ENCODE measurements at regions not wholly inside any gene's neighbourhood (a gene's known extent, or its start where the extent isn't known, plus 50 kb on each side); places are given as distances from the start of the nearest gene placed in this dataset.

GRCh38 chr7:17093461-17093860, 205.0 kb upstream of the AHR start (continued):
- TF ChIP-seq, protein P1, sequence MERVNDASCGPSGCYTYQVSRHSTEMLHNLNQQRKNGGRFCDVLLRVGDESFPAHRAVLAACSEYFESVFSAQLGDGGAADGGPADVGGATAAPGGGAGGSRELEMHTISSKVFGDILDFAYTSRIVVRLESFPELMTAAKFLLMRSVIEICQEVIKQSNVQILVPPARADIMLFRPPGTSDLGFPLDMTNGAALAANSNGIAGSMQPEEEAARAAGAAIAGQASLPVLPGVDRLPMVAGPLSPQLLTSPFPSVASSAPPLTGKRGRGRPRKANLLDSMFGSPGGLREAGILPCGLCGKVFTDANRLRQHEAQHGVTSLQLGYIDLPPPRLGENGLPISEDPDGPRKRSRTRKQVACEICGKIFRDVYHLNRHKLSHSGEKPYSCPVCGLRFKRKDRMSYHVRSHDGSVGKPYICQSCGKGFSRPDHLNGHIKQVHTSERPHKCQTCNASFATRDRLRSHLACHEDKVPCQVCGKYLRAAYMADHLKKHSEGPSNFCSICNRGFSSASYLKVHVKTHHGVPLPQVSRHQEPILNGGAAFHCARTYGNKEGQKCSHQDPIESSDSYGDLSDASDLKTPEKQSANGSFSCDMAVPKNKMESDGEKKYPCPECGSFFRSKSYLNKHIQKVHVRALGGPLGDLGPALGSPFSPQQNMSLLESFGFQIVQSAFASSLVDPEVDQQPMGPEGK (CRISPR knock-in tag; IDR thresholded peaks at IDR 0.05; ENCODE audit: borderline replicate concordance) = no peak
- no peak for TF ChIP-seq ZC3H10 (CRISPR knock-in tag; IDR thresholded peaks at IDR 0.05)

GRCh38 chr7:17094963-17095574, 203.4 kb upstream of the AHR start:
- ATAC-seq = no peak

DNA sequence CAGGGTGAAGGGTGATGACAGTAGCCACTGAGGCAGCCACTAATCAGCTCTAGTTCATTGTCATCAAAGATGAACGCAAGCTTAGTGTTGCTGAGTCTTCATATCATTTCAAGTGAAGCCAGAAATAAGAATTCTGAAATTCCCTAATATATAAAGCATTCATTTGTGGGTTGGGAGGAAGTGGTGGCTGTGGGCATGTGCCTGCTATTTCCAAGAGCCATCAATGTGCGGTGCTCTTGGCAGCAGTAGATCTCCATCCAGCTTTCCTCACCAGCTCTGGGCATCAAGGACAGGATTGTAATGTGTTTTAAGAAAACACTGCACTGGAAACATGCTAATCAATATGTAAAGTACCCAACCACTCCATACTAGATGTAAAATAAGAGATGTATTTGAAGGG, 202.5 kb upstream of the AHR start:
- ATAC-seq = no peak
- TF ChIP-seq OSR1 (CRISPR knock-in tag; IDR thresholded peaks at IDR 0.05) (no peak), BACH2 (CRISPR knock-in tag; IDR thresholded peaks at IDR 0.05; ENCODE audit: borderline replicate concordance) (no peak), ARNTL (CRISPR knock-in tag; IDR thresholded peaks at IDR 0.05; ENCODE audit: borderline replicate concordance, low read depth) (no peak), ZFP30 (CRISPR knock-in tag; IDR thresholded peaks at IDR 0.05) (no peak), ZNF8 (CRISPR knock-in tag; IDR thresholded peaks at IDR 0.05) (no peak), TCF4 (CRISPR knock-in tag; IDR thresholded peaks at IDR 0.05; ENCODE audit: borderline replicate concordance) (no peak), GLIS3 (CRISPR knock-in tag; IDR thresholded peaks at IDR 0.05) (no peak), TOX (CRISPR knock-in tag; IDR thresholded peaks at IDR 0.05; ENCODE audit: borderline replicate concordance) (no peak), CSDC2 (CRISPR knock-in tag; IDR thresholded peaks at IDR 0.05) (no peak), RARB (CRISPR knock-in tag; IDR thresholded peaks at IDR 0.05) (no peak), ISL1 (CRISPR knock-in tag; IDR thresholded peaks at IDR 0.05) (no peak), PPARA (CRISPR knock-in tag; IDR thresholded peaks at IDR 0.05; ENCODE audit: borderline replicate concordance) (no peak), ZFP3 (CRISPR knock-in tag; IDR thresholded peaks at IDR 0.05) (no peak), SNAI2 (CRISPR knock-in tag; IDR thresholded peaks at IDR 0.05) (no peak), ZNF70 (CRISPR knock-in tag; IDR thresholded peaks at IDR 0.05) (no peak)
- TF ChIP-seq, protein P2, sequence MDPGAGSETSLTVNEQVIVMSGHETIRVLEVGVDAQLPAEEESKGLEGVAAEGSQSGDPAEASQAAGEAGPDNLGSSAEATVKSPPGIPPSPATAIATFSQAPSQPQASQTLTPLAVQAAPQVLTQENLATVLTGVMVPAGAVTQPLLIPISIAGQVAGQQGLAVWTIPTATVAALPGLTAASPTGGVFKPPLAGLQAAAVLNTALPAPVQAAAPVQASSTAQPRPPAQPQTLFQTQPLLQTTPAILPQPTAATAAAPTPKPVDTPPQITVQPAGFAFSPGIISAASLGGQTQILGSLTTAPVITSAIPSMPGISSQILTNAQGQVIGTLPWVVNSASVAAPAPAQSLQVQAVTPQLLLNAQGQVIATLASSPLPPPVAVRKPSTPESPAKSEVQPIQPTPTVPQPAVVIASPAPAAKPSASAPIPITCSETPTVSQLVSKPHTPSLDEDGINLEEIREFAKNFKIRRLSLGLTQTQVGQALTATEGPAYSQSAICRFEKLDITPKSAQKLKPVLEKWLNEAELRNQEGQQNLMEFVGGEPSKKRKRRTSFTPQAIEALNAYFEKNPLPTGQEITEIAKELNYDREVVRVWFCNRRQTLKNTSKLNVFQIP (CRISPR knock-in tag; IDR thresholded peaks at IDR 0.05; ENCODE audit: borderline replicate concordance, low read depth) = no peak
- TF ChIP-seq, protein P1 (CRISPR knock-in tag; IDR thresholded peaks at IDR 0.05; ENCODE audit: borderline replicate concordance) = no peak
- TF ChIP-seq, protein P3, sequence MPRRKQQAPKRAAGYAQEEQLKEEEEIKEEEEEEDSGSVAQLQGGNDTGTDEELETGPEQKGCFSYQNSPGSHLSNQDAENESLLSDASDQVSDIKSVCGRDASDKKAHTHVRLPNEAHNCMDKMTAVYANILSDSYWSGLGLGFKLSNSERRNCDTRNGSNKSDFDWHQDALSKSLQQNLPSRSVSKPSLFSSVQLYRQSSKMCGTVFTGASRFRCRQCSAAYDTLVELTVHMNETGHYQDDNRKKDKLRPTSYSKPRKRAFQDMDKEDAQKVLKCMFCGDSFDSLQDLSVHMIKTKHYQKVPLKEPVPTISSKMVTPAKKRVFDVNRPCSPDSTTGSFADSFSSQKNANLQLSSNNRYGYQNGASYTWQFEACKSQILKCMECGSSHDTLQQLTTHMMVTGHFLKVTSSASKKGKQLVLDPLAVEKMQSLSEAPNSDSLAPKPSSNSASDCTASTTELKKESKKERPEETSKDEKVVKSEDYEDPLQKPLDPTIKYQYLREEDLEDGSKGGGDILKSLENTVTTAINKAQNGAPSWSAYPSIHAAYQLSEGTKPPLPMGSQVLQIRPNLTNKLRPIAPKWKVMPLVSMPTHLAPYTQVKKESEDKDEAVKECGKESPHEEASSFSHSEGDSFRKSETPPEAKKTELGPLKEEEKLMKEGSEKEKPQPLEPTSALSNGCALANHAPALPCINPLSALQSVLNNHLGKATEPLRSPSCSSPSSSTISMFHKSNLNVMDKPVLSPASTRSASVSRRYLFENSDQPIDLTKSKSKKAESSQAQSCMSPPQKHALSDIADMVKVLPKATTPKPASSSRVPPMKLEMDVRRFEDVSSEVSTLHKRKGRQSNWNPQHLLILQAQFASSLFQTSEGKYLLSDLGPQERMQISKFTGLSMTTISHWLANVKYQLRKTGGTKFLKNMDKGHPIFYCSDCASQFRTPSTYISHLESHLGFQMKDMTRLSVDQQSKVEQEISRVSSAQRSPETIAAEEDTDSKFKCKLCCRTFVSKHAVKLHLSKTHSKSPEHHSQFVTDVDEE (CRISPR knock-in tag; IDR thresholded peaks at IDR 0.05) = no peak

More at GRCh38 chr7:17094963-17095574, 203.4 kb upstream of the AHR start:
- TF ChIP-seq SNAI2 (CRISPR knock-in tag; IDR thresholded peaks at IDR 0.05) (no peak), ARNTL (CRISPR knock-in tag; IDR thresholded peaks at IDR 0.05; ENCODE audit: borderline replicate concordance, low read depth) (no peak), TCF4 (CRISPR knock-in tag; IDR thresholded peaks at IDR 0.05; ENCODE audit: borderline replicate concordance) (no peak), OSR1 (CRISPR knock-in tag; IDR thresholded peaks at IDR 0.05) (no peak), PPARA (CRISPR knock-in tag; IDR thresholded peaks at IDR 0.05; ENCODE audit: borderline replicate concordance) (no peak), CSRNP3 (CRISPR knock-in tag; IDR thresholded peaks at IDR 0.05) (no peak), ZNF70 (CRISPR knock-in tag; IDR thresholded peaks at IDR 0.05) (no peak), CSDC2 (CRISPR knock-in tag; IDR thresholded peaks at IDR 0.05) (no peak), RARB (CRISPR knock-in tag; IDR thresholded peaks at IDR 0.05) (no peak), ZC3H10 (CRISPR knock-in tag; IDR thresholded peaks at IDR 0.05) (no peak), ZFP3 (CRISPR knock-in tag; IDR thresholded peaks at IDR 0.05) (no peak), GLIS3 (CRISPR knock-in tag; IDR thresholded peaks at IDR 0.05) (no peak)
- TF ChIP-seq, protein P4, sequence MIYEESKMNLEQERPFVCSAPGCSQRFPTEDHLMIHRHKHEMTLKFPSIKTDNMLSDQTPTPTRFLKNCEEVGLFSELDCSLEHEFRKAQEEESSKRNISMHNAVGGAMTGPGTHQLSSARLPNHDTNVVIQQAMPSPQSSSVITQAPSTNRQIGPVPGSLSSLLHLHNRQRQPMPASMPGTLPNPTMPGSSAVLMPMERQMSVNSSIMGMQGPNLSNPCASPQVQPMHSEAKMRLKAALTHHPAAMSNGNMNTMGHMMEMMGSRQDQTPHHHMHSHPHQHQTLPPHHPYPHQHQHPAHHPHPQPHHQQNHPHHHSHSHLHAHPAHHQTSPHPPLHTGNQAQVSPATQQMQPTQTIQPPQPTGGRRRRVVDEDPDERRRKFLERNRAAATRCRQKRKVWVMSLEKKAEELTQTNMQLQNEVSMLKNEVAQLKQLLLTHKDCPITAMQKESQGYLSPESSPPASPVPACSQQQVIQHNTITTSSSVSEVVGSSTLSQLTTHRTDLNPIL (CRISPR knock-in tag; IDR thresholded peaks at IDR 0.05; ENCODE audit: low read depth) = no peak

Data from SK-N-SH treated with all-trans-retinoic acid at 6 μM for 48 hours (cell line).